HCT116 (cell line): ENCODE measurements at regions not wholly inside any gene's neighbourhood (a gene's known extent, or its start where the extent isn't known, plus 50 kb on each side); places are given as distances from the start of the nearest gene placed in this dataset.

Experiments
- ATAC-seq: fragments of 200-7000 bp; cut with Tn5 transposase; 2 replicates; pipeline ENCODE4 v1.9.1; 2020; ENCODE audit warnings: mild to moderate bottlenecking, moderate library complexity
- BruUV-seq: library from RNA; stranded (reverse); fragments of 400-500 nt; replicated peaks from 2 replicates; lab custom pipeline; 2021; lab: Mats Ljungman, UMichigan
- CTCF ChIA-PET: fragments of 300-600 bp; sonication (Branson Sonifier 250); formaldehyde crosslinking; loops from one replicate; lab custom pipeline; 2021; ENCODE audit warnings: antibody characterized with exemption; lab: Charles Lee
- POLR2A ChIA-PET: fragments of 300-600, 350-600 bp; sonication (Branson Sonifier 250); formaldehyde crosslinking; loops from one replicate; lab custom pipeline; 2021; ENCODE audit warnings: antibody characterized with exemption; lab: Charles Lee
- RAD21 ChIA-PET, 2 experiments: fragments of 300-600 bp; sonication (Branson Sonifier 250); formaldehyde crosslinking; loops; one replicate each; lab custom pipeline; 2023; ENCODE audit warnings: low total read pairs in 2 of 2; ENCODE audit not compliant: uncharacterized antibody in 2 of 2, unreplicated experiment in 2 of 2, low non-redundant PET in 1 of 2; lab: Charles Lee
- DNase-seq: peaks from one replicate; pipeline ENCODE4 v3.0.0-alpha.2; 2010; ENCODE audit warnings: low read depth, low spot score
- H2AFZ ChIP-seq: fragments of 200-600 bp; shearing (Covaris generic), sonication (generic); 2 replicates; pipeline ENCODE4 v1.6.1; 2017; ENCODE audit warnings: low read depth, mixed run types, mixed read lengths, antibody characterized with exemption, low read length; ENCODE audit not compliant: poor library complexity, severe bottlenecking
- H3K27ac ChIP-seq: 2 replicates; pipeline ENCODE4 v1.5.1; 2012; ENCODE audit warnings: low read depth, low read length
- H3K27me3 ChIP-seq: fragments of 200-600 bp; sonication (generic); 2 replicates; pipeline ENCODE4 v1.6.1; 2016; ENCODE audit warnings: mixed run types, low read length, mixed read lengths; ENCODE audit not compliant: insufficient read depth
- H3K36me3 ChIP-seq, 2 experiments: fragments of 200-500 bp in 1 of 2; fragments of 200-600 bp in 1 of 2; sonication (Bioruptor generic) in 1 of 2; sonication (generic) in 1 of 2; 2 replicates each; pipeline versions ENCODE4 v1.5.1 to v1.6.1; 2014 to 2016; ENCODE audit warnings: low read length in 2 of 2, inconsistent platforms in 1 of 2, mixed read lengths in 1 of 2, mixed run types in 1 of 2; ENCODE audit not compliant: insufficient read depth in 2 of 2, control insufficient read depth in 1 of 2
- H3K4me1 ChIP-seq, 2 experiments: fragments of 200-600 bp in 1 of 2; sonication (generic) in 1 of 2; 2 replicates each; pipeline versions ENCODE4 v1.5.1 to v1.6.1; 2012 to 2017; ENCODE audit warnings: low read length in 2 of 2, inconsistent platforms in 1 of 2, mild to moderate bottlenecking in 1 of 2, mixed read lengths in 1 of 2, mixed run types in 1 of 2, moderate library complexity in 1 of 2; ENCODE audit not compliant: insufficient read depth in 2 of 2, control insufficient read depth in 1 of 2
- H3K4me2 ChIP-seq: fragments of 200-600 bp; sonication (generic); 2 replicates; pipeline ENCODE4 v1.6.1; 2017; ENCODE audit warnings: mixed run types, low read length, mixed read lengths
- H3K4me3 ChIP-seq, 2 experiments: fragments of 200-600 bp in 1 of 2; sonication (generic) in 1 of 2; replicated peaks in 1 of 2; 2 replicates each; pipeline ENCODE4 v1.5.1; 2011 to 2016; ENCODE audit warnings: low read length in 2 of 2, control low read depth in 1 of 2, low read depth in 1 of 2, mild to moderate bottlenecking in 1 of 2, mixed read lengths in 1 of 2, mixed run types in 1 of 2
- H3K79me2 ChIP-seq: fragments of 200-600 bp; sonication (generic); 2 replicates; pipeline ENCODE4 v1.6.1; 2017; ENCODE audit warnings: mild to moderate bottlenecking, mixed run types, low read length, moderate library complexity, mixed read lengths; ENCODE audit not compliant: insufficient read depth
- H3K9ac ChIP-seq: fragments of 200-600 bp; sonication (generic); 2 replicates; pipeline ENCODE4 v1.6.1; 2016; ENCODE audit warnings: low read length, mixed read lengths
- H3K9me2 ChIP-seq: fragments of 200-600 bp; sonication (generic), shearing (Covaris generic); 2 replicates; pipeline ENCODE4 v1.6.1; 2017; ENCODE audit warnings: mixed run types, mild to moderate bottlenecking, moderate library complexity; ENCODE audit not compliant: insufficient read depth
- H3K9me3 ChIP-seq, 2 experiments: fragments of 200-500 bp in 1 of 2; fragments of 200-600 bp in 1 of 2; sonication (Bioruptor generic) in 1 of 2; sonication (generic) in 1 of 2; 2 replicates each; pipeline ENCODE4 v1.6.1; 2014 to 2017; ENCODE audit warnings: low read length in 2 of 2, mixed read lengths in 2 of 2, inconsistent platforms in 1 of 2, low read depth in 1 of 2, mild to moderate bottlenecking in 1 of 2, mixed run types in 1 of 2, moderate library complexity in 1 of 2; ENCODE audit not compliant: control insufficient read depth in 1 of 2, insufficient read depth in 1 of 2
- H4K20me1 ChIP-seq: fragments of 200-600 bp; sonication (generic), shearing (Covaris generic); 2 replicates; pipeline ENCODE4 v1.6.1; 2017; ENCODE audit warnings: mixed run types, mild to moderate bottlenecking, moderate library complexity; ENCODE audit not compliant: insufficient read depth
- CBX3 ChIP-seq: IDR thresholded peaks from 2 replicates; pipeline ENCODE4 v1.6.1; 2012; ENCODE audit warnings: low read depth
- EGR1 ChIP-seq: IDR thresholded peaks from 2 replicates; pipeline ENCODE4 v1.6.1; 2012; ENCODE audit warnings: low read depth
- ELF1 ChIP-seq: IDR thresholded peaks from 2 replicates; pipeline ENCODE4 v1.6.1; 2012; ENCODE audit warnings: low read depth, borderline replicate concordance
- EZH2phosphoT487 ChIP-seq: fragments of 200-600 bp; IDR thresholded peaks from 2 replicates; pipeline ENCODE4 v1.6.1; 2018; ENCODE audit warnings: antibody characterized with exemption, borderline replicate concordance
- FOSL1 ChIP-seq: IDR thresholded peaks from 2 replicates; pipeline ENCODE4 v1.6.1; 2012; ENCODE audit warnings: low read depth
- JUND ChIP-seq: IDR thresholded peaks from 2 replicates; pipeline ENCODE4 v1.6.1; 2012
- RAD21 ChIP-seq: IDR thresholded peaks from 2 replicates; pipeline ENCODE4 v1.6.1; 2012; ENCODE audit warnings: low read depth, mild to moderate bottlenecking
- REST ChIP-seq: IDR thresholded peaks from 2 replicates; pipeline ENCODE4 v1.6.1; 2012; ENCODE audit warnings: low read depth
- SP1 ChIP-seq: IDR thresholded peaks from 2 replicates; pipeline ENCODE4 v1.6.1; 2012; ENCODE audit warnings: low read depth
- TCF7L2 ChIP-seq: IDR thresholded peaks from 2 replicates; pipeline ENCODE4 v1.7.0; 2011; ENCODE audit warnings: borderline replicate concordance, inconsistent platforms; ENCODE audit not compliant: insufficient read depth, insufficient read length; ENCODE audit errors: extremely low read depth
- YY1 ChIP-seq: IDR thresholded peaks from 2 replicates; pipeline ENCODE4 v1.6.1; 2011; ENCODE audit warnings: low read length, low read depth, moderate library complexity, mild to moderate bottlenecking; ENCODE audit not compliant: insufficient replicate concordance; ENCODE audit errors: extremely low read depth
- ZBTB33 ChIP-seq: IDR thresholded peaks from 2 replicates; pipeline ENCODE4 v1.6.1; 2011; ENCODE audit warnings: mild to moderate bottlenecking, low read length, moderate library complexity; ENCODE audit not compliant: insufficient replicate concordance; ENCODE audit errors: extremely low read depth
- ZFX ChIP-seq: fragments of 450-650 bp; IDR thresholded peaks from 2 replicates; pipeline ENCODE4 v1.6.1; 2017
- ZNF274 ChIP-seq: fragments of 200-500 bp; sonication (Bioruptor generic); IDR thresholded peaks from 2 replicates; pipeline ENCODE4 v1.6.1; 2014; ENCODE audit warnings: mild to moderate bottlenecking, low read depth, low read length, inconsistent platforms
- intact Hi-C: fragments of 100-400 bp; cut with micrococcal nuclease; formaldehyde crosslinking; loops from 2 replicates; pipeline ENCODE4 v1.10.0; 2022
- TF ChIP-seq, protein P1 (sequence below), 3 experiments: fragments of 200-600 bp in 1 of 3; sonication (generic) in 1 of 3; IDR thresholded peaks in 2 of 3; conservative IDR thresholded peaks in 1 of 3; 2 replicates each; pipeline ENCODE4 v1.5.1; 2012 to 2017; ENCODE audit warnings: low read depth in 2 of 3, low read length in 2 of 3, antibody characterized with exemption in 1 of 3, borderline replicate concordance in 1 of 3, control low read depth in 1 of 3, mild to moderate bottlenecking in 1 of 3, mixed read lengths in 1 of 3, mixed run types in 1 of 3, moderate library complexity in 1 of 3; ENCODE audit not compliant: insufficient read depth in 1 of 3
- TF ChIP-seq, protein P2 (sequence below): IDR thresholded peaks from 2 replicates; pipeline ENCODE4 v1.6.1; 2012

DNA sequence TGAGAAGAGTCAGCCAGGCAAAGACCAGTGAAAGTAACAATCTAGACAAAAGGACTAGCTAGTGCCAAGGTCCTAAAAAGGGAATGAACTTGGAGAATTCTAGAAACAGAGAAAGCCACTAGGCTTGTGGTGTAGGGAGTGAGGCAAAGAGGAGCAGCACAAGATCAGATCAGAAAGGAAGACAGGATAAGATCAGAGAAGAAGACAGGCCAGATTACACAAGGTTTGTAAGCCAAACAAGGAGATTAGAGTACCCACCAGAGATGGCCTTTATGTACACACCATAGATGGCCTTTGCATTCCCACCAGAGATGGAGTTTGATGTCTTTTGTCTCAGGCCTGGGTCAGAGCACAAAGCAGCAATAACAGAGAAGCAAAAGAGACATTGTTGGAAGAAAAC lies 105.6 kb upstream of the PLCB4 start:
- no peaks in the 10 kb centered on the region for H3K79me2 ChIP-seq
- no peaks in the 10 kb centered on the region for H4K20me1 ChIP-seq
- no peak overlapping the region for H3K27ac ChIP-seq
- ChIA-PET CTCF (no interaction called here), RAD21 (no interaction called here), POLR2A (no interaction called here)
- no peak for DNase-seq
- no peak overlapping the region for H3K9ac ChIP-seq
- no peaks in the 10 kb centered on the region for H3K9me2 ChIP-seq
- H3K9me3 ChIP-seq: no peaks in the 10 kb centered on the region
- no TSS peak for BruUV-seq
- no peak overlapping the region for H3K4me2 ChIP-seq
- no peaks in the 10 kb centered on the region for H3K27me3 ChIP-seq
- H3K36me3 ChIP-seq: no peaks in the 10 kb centered on the region
- TF ChIP-seq REST (no peak), ZFX (no peak), ELF1 (no peak), ZBTB33 (no peak), FOSL1 (no peak), CBX3 (no peak), ZNF274 (no peak), JUND (no peak), EGR1 (no peak), SP1 (no peak), RAD21 (no peak), EZH2phosphoT487 (no peak), YY1 (no peak), TCF7L2 (no peak)
- TF ChIP-seq, protein P1, sequence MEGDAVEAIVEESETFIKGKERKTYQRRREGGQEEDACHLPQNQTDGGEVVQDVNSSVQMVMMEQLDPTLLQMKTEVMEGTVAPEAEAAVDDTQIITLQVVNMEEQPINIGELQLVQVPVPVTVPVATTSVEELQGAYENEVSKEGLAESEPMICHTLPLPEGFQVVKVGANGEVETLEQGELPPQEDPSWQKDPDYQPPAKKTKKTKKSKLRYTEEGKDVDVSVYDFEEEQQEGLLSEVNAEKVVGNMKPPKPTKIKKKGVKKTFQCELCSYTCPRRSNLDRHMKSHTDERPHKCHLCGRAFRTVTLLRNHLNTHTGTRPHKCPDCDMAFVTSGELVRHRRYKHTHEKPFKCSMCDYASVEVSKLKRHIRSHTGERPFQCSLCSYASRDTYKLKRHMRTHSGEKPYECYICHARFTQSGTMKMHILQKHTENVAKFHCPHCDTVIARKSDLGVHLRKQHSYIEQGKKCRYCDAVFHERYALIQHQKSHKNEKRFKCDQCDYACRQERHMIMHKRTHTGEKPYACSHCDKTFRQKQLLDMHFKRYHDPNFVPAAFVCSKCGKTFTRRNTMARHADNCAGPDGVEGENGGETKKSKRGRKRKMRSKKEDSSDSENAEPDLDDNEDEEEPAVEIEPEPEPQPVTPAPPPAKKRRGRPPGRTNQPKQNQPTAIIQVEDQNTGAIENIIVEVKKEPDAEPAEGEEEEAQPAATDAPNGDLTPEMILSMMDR (IDR thresholded peaks at IDR 0.05 in 2 of 3, conservative IDR thresholded peaks at IDR 0.05 in 1 of 3; ENCODE audit: borderline replicate concordance in 1 of 3, insufficient read depth in 1 of 3, low read depth in 2 of 3, low read length in 2 of 3): no peak
- TF ChIP-seq, protein P2, sequence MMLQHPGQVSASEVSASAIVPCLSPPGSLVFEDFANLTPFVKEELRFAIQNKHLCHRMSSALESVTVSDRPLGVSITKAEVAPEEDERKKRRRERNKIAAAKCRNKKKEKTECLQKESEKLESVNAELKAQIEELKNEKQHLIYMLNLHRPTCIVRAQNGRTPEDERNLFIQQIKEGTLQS: no peak
- ATAC-seq: no peak
- intact Hi-C loops: no loop called here
- no peaks in the 10 kb centered on the region for H3K4me1 ChIP-seq
- no peak overlapping the region for H2AFZ ChIP-seq
- H3K4me3 ChIP-seq: no peak overlapping the region
